ENCODE measurements at regions not wholly inside any gene's neighbourhood (a gene's known extent, or its start where the extent isn't known, plus 50 kb on each side); places are given as distances from the start of the nearest gene placed in this dataset.
"Not testable (repeated sequence)": the region's sequence is repeated elsewhere in the genome, so short reads cannot be mapped to it uniquely, and the experiment has no call there.

DNA sequence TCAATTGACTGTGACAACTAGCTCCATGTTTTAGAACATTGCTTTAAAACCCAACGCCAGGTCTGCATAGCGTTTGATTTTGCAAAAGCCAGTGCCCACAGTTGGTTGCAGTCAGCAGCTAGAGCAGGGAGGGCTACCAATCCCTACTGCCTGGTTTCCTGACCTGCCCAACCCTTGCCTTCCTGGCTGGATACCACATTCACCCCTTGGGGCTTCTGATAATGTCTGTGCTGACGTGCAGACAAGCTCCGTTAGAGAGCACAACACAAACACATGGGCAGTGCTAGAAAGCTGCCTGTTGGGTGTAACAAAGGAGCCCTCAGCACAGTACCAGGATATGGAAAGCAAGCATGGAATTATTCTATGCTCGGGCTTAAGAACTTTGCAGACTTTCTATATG, 71.4 kb upstream of the THSD7B start:
- no peak overlapping the region for H3K27ac ChIP-seq
- no peaks in the 10 kb centered on the region for H3K36me3 ChIP-seq
- no peaks in the 10 kb centered on the region for H3K27me3 ChIP-seq
- no peaks in the 10 kb centered on the region for H3K9me3 ChIP-seq
- TF ChIP-seq POLR2AphosphoS5 (IDR thresholded peaks at IDR 0.05): no peak
- TF ChIP-seq EP300 (IDR thresholded peaks at IDR 0.05): no peak
- TF ChIP-seq, protein P1, sequence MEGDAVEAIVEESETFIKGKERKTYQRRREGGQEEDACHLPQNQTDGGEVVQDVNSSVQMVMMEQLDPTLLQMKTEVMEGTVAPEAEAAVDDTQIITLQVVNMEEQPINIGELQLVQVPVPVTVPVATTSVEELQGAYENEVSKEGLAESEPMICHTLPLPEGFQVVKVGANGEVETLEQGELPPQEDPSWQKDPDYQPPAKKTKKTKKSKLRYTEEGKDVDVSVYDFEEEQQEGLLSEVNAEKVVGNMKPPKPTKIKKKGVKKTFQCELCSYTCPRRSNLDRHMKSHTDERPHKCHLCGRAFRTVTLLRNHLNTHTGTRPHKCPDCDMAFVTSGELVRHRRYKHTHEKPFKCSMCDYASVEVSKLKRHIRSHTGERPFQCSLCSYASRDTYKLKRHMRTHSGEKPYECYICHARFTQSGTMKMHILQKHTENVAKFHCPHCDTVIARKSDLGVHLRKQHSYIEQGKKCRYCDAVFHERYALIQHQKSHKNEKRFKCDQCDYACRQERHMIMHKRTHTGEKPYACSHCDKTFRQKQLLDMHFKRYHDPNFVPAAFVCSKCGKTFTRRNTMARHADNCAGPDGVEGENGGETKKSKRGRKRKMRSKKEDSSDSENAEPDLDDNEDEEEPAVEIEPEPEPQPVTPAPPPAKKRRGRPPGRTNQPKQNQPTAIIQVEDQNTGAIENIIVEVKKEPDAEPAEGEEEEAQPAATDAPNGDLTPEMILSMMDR (IDR thresholded peaks at IDR 0.05): no peak
- no peak for TF ChIP-seq POLR2A (IDR thresholded peaks at IDR 0.05)
- H3K4me1 ChIP-seq: no peaks in the 10 kb centered on the region
- no peak overlapping the region for H3K4me3 ChIP-seq
- DNase-seq (ENCODE audit: low spot score in 2 of 2): no peak
- 51% methylated on average over 5 of the region's 5 CpGs for WGBS

DNA sequence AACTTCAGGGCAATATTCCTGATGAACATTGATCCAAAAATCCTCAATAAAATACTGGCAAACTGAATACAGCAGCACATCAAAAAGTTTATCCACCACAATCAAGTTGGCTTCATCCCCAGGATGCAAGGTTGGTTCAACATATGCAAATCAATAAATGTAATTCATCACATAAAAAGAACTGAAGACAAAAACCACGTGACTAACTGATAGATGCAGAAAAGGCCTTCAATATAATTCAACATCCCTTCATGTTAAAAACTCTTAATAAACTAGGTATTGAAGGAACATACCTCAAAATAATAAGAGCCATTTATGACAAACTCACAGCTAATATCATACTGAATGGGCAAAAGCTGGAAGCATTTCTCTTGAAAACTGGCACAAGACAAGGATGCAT, 85.3 kb upstream of the THSD7B start:
- DNase-seq (ENCODE audit: low spot score in 2 of 2); H3K4me1 ChIP-seq; H3K27me3 ChIP-seq; H3K27ac ChIP-seq; H3K9me3 ChIP-seq; H3K4me3 ChIP-seq; H3K36me3 ChIP-seq: not testable (repeated sequence)
- WGBS: 36% methylated on average over 1 of the region's 1 CpG

DNA sequence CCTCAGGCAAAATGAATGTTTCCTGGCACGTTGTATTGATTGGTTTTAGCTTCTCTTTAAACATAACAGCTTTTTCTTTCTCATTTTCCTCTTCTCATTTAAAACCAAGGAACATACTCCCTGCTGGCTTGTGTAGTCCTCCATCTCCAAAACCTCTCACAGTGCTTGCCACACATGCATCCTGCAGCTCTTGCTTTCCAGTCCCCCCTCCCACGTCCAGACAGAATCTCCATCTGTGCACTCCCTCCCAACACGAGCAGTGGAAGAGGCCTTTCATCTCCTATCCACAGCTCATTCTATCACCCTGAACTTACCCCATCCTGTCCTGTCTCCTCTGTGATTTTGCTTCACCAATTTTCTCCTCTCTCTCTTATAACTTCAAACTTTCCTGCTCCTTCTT, 99.6 kb upstream of the THSD7B start:
- Histone ChIP-seq H3K4me1 (no peaks in the 10 kb centered on the region), H3K27me3 (no peaks in the 10 kb centered on the region), H3K36me3 (no peaks in the 10 kb centered on the region), H3K27ac (no peak overlapping the region), H3K9me3 (no peaks in the 10 kb centered on the region), H3K4me3 (no peak overlapping the region)
- no peak for TF ChIP-seq EP300 (IDR thresholded peaks at IDR 0.05)
- no peak for TF ChIP-seq POLR2A (IDR thresholded peaks at IDR 0.05)
- TF ChIP-seq POLR2AphosphoS5 (IDR thresholded peaks at IDR 0.05): no peak
- TF ChIP-seq, protein P1 (IDR thresholded peaks at IDR 0.05): no peak
- WGBS: 58% methylated on average over 3 of the region's 3 CpGs
- no peak for DNase-seq (ENCODE audit: low spot score in 2 of 2)

DNA sequence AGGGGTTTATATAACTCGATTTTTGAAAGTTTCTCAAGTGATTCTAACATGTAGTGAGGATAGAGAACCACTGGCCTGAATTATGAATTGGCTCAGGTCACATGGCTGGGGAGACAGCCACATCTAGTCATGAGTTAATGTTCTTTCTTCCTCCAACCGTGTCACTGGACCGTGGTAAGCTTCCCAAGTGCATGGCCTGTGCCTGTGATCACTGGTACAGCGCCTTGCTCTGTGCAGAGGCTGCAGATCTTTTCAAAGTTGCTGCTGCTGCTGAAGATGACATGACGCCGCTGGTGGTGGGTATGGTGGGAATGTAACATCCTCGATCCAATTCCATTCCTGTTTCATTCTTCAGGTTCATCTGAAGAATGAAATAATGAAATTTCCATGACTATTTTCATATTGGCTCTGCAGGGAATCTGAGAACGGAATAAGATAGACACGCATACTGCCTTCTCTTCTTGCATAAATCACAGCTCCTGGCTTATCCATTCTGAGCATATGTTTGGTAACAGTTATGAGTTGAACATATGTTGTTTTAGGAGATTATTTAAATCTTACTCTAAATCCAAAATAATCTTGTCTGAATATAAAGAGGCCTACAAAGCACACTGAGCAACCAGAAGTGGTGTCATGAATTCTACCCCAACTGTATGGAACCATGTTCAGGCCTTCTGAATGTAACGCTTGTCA, 100.5 kb upstream of the THSD7B start:
- WGBS: 84% methylated on average over 10 of the region's 10 CpGs
- TF ChIP-seq, protein P1 (IDR thresholded peaks at IDR 0.05): no peak
- TF ChIP-seq POLR2AphosphoS5 (IDR thresholded peaks at IDR 0.05) (no peak), EP300 (IDR thresholded peaks at IDR 0.05) (no peak)
- Histone ChIP-seq H3K4me1 (no peaks in the 10 kb centered on the region), H3K27me3 (no peaks in the 10 kb centered on the region), H3K9me3 (no peaks in the 10 kb centered on the region), H3K27ac (no peak overlapping the region), H3K36me3 (no peaks in the 10 kb centered on the region), H3K4me3 (no peak overlapping the region)
- no peak for DNase-seq (ENCODE audit: low spot score in 2 of 2)

DNA sequence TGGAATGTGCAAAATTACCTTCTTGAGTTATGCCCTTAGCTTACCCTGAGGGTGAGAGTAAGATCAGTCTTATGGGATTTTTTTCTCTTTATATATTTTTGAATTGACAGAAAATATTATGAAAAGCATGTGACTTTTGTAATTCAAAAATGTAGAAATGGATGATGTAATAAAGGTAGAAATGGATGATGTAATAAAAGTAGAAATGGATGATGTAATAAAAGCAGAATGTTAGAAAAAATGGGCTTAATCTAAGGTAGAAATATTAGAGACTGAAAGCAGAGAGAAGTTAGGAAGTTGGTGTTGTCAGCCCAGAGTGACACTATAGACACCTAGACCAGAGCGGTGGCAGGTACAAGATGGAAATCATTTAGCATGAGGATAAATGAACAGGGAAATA, 107.1 kb upstream of the THSD7B start:
- DNase-seq (ENCODE audit: low spot score in 2 of 2): no peak
- Histone ChIP-seq H3K4me1 (no peaks in the 10 kb centered on the region), H3K4me3 (no peak overlapping the region), H3K36me3 (no peaks in the 10 kb centered on the region), H3K27ac (no peak overlapping the region), H3K27me3 (no peaks in the 10 kb centered on the region), H3K9me3 (no peaks in the 10 kb centered on the region)
- TF ChIP-seq POLR2AphosphoS5 (IDR thresholded peaks at IDR 0.05) (no peak), POLR2A (IDR thresholded peaks at IDR 0.05) (no peak), EP300 (IDR thresholded peaks at IDR 0.05) (no peak)
- TF ChIP-seq, protein P1 (IDR thresholded peaks at IDR 0.05): no peak
- 95% methylated on average over 1 of the region's 1 CpG for WGBS

DNA sequence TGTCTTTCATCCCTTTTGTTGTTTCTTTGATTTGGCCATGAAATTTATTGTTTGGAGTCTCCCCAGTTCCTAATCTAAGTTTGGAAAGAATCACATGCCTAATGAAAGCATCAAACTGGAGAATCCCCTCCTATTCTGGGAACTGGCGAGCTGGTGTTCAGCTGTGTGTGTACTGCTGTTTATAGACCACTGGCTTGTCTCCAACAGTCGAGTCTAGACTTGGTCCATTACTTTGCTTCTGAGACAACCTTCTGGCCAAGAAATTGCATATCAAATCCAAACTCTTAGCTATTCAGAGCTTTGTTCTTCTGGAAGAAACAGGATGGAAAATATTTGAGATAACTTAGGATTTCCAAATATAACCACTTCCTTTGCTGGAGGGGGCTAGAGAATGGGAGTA, 111.5 kb upstream of the THSD7B start:
- TF ChIP-seq EP300 (IDR thresholded peaks at IDR 0.05): no peak
- no peak for TF ChIP-seq POLR2AphosphoS5 (IDR thresholded peaks at IDR 0.05)
- TF ChIP-seq, protein P1 (IDR thresholded peaks at IDR 0.05): no peak
- no peak for TF ChIP-seq POLR2A (IDR thresholded peaks at IDR 0.05)

More for the DNA sequence above, 111.5 kb upstream of the THSD7B start:
- Histone ChIP-seq H3K4me1 (no peaks in the 10 kb centered on the region), H3K27me3 (no peaks in the 10 kb centered on the region), H3K9me3 (no peaks in the 10 kb centered on the region), H3K27ac (no peak overlapping the region), H3K4me3 (no peak overlapping the region), H3K36me3 (no peaks in the 10 kb centered on the region)
- no peak for DNase-seq (ENCODE audit: low spot score in 2 of 2)
- WGBS: 21% methylated on average over 2 of the region's 2 CpGs
